ENCODE measurements at regions not wholly inside any gene's neighbourhood (a gene's known extent, or its start where the extent isn't known, plus 50 kb on each side); places are given as distances from the start of the nearest gene placed in this dataset.

DNA sequence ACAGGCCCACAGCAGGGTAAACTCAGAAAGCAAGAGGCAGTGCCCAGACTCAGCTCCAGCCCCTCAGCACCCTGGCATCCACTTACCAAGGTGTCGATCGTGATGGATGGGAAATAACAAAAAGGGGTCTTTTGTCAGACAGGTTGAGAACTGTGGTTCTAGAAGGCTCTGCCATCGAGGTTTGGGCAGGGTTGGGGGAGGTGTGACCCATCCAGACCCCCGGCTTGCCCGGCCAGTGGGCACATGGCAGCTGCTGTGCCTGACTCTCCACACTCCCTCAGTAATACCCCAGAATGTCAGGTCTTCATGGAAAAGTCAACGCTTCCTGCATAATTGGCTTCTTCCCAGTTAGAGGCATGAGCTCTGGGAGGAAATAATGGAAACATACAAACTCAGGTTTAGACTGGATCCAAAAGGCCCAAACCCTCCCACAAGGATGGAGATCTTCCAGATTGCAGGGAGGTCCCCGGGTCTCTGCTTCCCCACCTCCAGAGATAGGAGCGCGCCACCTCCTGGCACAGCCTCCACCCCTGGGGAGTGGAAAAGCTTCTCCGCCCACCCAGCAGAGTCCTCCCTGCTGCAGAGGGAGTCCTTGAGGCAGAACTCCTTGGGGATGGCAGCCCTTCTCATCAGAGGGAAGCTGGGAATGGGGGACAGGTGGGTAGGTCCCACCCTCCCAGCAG is 149.8 kb upstream of the IQSEC1 start:
- Histone ChIP-seq H3K27me3 (peaks cover 10% of the 10 kb centered on the region), H3K9me3 (replicated peaks) (no peaks in the 10 kb centered on the region), H3K4me3 (no peak overlapping the region), H3K36me3 (no peaks in the 10 kb centered on the region), H3K4me1 (no peaks in the 10 kb centered on the region), H3K27ac (no peak overlapping the region)
- DNase-seq: no peak

DNA sequence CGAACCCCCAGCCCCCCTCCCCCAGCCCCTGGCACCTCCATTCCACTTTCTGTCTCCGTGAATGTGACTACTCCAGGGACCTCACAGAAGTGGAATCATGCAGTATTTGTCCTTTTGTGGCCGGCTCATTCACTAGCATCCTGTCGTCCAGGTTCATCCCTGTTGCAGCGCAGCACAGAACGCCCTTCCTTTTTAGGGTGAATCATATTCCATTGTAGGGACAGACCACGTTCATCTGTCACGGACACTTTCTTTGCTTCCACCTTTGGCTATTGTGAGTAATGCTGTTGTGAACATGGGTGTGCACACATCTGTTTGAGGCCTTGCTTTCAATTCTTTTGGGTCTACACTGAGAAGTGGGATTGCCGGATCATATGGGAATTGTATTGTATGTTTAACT is 148.9 kb upstream of the IQSEC1 start:
- Histone ChIP-seq H3K36me3 (no peaks in the 10 kb centered on the region), H3K27ac (no peak overlapping the region), H3K9me3 (replicated peaks) (no peaks in the 10 kb centered on the region), H3K4me3 (no peak overlapping the region), H3K27me3 (peaks cover 14% of the 10 kb centered on the region), H3K4me1 (no peaks in the 10 kb centered on the region)
- no peak for DNase-seq

GRCh38 chr3:13221491-13222061 is 148.3 kb upstream of the IQSEC1 start:
- H3K4me1 ChIP-seq: no peaks in the 10 kb centered on the region
- DNase-seq: no peak
- no peaks in the 10 kb centered on the region for H3K9me3 ChIP-seq (replicated peaks)
- H3K36me3 ChIP-seq: no peaks in the 10 kb centered on the region
- H3K27ac ChIP-seq: no peak overlapping the region
- peaks cover 19% of the 10 kb centered on the region for H3K27me3 ChIP-seq
- no peak overlapping the region for H3K4me3 ChIP-seq

- no peak overlapping the region for H3K4me3 ChIP-seq
- no peak for DNase-seq
- H3K36me3 ChIP-seq: no peaks in the 10 kb centered on the region
- no peak overlapping the region for H3K27ac ChIP-seq
- H3K4me1 ChIP-seq: no peaks in the 10 kb centered on the region
- H3K9me3 ChIP-seq (replicated peaks): no peaks in the 10 kb centered on the region
- peaks cover 22% of the 10 kb centered on the region for H3K27me3 ChIP-seq
Measured at GRCh38 chr3:13220991-13221390, 147.8 kb upstream of the IQSEC1 start.

DNA sequence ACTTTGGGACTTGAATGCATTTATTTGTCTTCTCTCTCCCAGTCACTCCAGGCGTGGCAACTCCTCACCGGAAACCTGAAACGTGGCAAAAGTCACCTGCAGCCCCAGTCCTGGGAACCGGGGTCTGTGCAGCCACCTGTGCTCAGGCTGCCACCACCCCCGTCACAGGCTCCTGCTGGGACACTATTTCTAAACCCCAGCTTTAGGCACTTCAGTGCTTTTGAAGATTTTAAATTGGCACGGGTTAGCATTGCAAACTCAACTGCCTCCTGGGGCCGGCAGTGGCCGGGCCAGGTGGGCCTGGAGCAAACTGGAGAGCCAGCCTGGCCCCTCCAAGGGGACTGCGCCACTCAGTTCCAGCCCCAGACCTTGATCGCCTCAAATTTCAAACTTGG is 146.7 kb upstream of the IQSEC1 start:
- Histone ChIP-seq H3K27me3 (peaks cover 29% of the 10 kb centered on the region), H3K36me3 (no peaks in the 10 kb centered on the region), H3K27ac (no peak overlapping the region), H3K9me3 (replicated peaks) (no peaks in the 10 kb centered on the region), H3K4me3 (no peak overlapping the region), H3K4me1 (no peaks in the 10 kb centered on the region)
- DNase-seq: no peak

DNA sequence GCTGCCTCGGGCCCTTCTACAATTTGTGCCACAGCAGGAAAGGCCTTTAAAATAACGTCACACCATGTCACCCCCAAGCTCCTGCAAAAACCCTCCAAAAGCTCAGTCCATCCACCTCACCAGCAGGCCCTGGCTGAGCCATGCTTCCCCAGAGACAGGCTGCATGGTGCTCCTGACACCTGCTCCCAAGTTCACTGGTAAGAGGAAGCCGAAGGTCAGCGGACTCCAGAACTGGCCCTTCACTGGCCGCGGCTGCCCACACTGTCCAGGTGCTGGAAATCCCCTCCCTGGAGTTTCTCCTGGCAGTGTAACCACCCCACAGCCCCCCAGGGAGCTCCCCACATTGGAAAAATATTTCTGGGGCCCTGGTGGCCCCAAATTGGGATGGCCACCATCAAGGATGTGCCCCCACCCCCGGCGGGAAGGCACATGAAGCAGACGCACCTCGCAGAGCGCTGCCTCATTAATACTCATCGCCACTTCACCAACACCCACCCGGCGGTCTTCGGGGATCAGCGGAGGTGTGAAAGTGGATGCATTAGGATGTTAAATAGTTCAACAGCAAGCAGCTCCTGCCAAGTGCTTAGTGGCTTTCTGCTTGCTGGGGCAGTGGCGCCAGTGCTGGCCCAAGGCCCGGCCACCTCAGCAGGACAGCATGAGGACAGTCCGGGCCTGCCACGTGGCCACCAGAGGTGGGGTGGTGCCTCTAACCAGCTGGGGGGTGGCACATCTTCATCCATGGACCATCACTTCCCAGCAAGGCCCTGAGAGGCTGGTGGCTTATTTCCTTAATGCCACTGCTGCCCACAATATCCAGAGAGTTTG is 146.1 kb upstream of the IQSEC1 start:
- DNase-seq: no peak
- Histone ChIP-seq H3K27me3 (peaks cover 32% of the 10 kb centered on the region), H3K9me3 (replicated peaks) (no peaks in the 10 kb centered on the region), H3K36me3 (no peaks in the 10 kb centered on the region), H3K4me3 (no peak overlapping the region), H3K4me1 (no peaks in the 10 kb centered on the region), H3K27ac (no peak overlapping the region)

DNA sequence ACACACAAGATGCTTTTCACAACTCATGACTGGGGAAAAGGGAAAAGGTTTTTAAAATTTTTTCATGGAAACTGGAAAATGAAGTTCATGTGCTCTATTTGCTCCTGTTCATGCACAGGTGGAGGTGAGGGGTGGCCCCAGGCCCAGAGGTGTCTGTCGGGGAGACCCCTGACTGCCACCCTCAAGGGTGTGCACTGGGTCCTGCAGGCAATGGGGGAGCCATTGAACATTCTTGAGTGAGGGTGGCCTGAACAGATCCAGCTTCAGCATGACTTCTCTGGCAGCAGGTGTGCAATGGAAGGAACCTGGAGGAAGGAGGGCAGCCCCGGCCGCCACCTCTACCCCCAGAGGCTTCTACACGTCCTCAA is 145.3 kb upstream of the IQSEC1 start:
- Histone ChIP-seq H3K27ac (no peak overlapping the region), H3K9me3 (replicated peaks) (no peaks in the 10 kb centered on the region), H3K27me3 (peaks cover 39% of the 10 kb centered on the region), H3K4me1 (no peaks in the 10 kb centered on the region), H3K4me3 (no peak overlapping the region), H3K36me3 (no peaks in the 10 kb centered on the region)
- no peak for DNase-seq

DNA sequence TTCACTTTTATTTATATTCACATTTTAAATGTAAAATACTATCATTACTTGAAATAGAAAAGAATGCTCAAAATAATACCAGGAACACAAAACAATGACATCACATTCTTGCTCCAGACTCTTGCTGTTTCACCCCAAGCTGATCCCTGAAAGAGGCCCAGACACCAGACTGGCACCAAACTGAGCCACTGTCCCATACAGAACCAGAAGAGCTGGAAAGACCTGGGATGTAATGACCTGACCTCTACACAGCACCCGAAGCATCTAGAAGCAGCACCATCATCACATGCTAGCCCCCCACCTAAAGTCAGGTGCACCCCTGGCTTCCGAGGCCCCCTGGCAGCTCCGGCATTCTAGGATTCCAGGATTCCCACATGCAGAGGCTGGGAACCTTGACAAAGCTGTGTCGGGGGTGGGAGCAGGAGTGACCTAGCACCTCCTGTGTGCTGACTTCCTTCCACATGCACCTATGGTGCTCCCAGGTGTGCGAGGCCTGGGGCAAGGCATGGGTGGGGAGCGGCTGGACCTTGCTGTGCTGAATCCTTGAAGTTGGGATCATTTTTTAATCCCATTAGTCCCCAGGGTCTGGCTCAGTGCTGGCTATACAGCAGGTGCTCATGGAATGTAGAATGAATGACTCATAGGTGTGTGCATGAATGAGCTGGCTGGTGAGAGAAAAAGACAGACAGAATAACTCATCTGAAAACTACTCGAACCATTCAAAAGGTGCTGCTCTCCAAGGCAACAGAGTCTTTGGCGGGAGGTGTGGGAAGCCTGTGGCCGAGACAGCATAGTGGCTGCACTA is 144.7 kb upstream of the IQSEC1 start:
- Histone ChIP-seq H3K27me3 (peaks cover 41% of the 10 kb centered on the region), H3K4me1 (no peaks in the 10 kb centered on the region), H3K36me3 (no peaks in the 10 kb centered on the region), H3K27ac (no peak overlapping the region), H3K9me3 (replicated peaks) (no peaks in the 10 kb centered on the region), H3K4me3 (no peak overlapping the region)
- no peak for DNase-seq

- H3K9me3 ChIP-seq (replicated peaks): no peaks in the 10 kb centered on the region
- H3K27ac ChIP-seq: no peak overlapping the region
- no peaks in the 10 kb centered on the region for H3K36me3 ChIP-seq
- H3K27me3 ChIP-seq: peaks cover 41% of the 10 kb centered on the region
- H3K4me3 ChIP-seq: no peak overlapping the region
- no peak for DNase-seq
- H3K4me1 ChIP-seq: no peaks in the 10 kb centered on the region
Measured at GRCh38 chr3:13217253-13217652, 144.0 kb upstream of the IQSEC1 start.

DNA sequence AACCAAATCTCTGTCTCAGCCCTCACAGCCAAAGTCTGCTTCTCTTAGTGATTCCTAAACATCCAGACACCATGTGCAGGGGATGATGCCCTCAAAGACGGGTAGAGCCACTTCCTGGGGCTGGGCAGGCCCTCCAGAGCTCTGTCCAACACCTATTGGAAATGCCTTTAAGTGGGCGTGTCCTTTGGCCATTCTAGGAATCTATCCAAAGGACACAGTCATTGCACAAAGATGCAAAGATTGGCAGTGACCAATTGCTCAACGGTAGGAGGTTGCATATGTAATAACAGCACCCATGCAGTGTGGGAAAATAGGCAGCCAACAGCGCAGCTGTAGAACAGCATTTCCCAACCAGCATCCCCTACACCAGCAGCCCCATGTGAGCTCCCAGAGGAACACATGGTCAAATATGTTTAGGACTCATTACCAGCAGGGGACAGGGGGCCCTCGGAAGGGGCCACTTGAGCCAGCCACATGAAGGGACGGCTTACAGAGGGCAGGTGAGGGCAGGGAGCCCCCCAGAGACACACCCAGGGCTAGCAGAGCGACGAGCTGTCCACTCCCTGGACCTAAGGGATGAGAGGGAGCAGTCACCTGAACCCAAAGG is 142.8 kb upstream of the IQSEC1 start:
- no peaks in the 10 kb centered on the region for H3K9me3 ChIP-seq (replicated peaks)
- H3K27ac ChIP-seq: no peak overlapping the region
- H3K4me3 ChIP-seq: no peak overlapping the region
- H3K4me1 ChIP-seq: no peaks in the 10 kb centered on the region
- peaks cover 41% of the 10 kb centered on the region for H3K27me3 ChIP-seq
- no peak for DNase-seq
- H3K36me3 ChIP-seq: no peaks in the 10 kb centered on the region

GRCh38 chr3:13214847-13215472 is 141.7 kb upstream of the IQSEC1 start:
- Histone ChIP-seq H3K4me3 (no peak overlapping the region), H3K4me1 (no peaks in the 10 kb centered on the region), H3K27me3 (peaks cover 38% of the 10 kb centered on the region), H3K27ac (no peak overlapping the region), H3K36me3 (no peaks in the 10 kb centered on the region), H3K9me3 (replicated peaks) (no peaks in the 10 kb centered on the region)
- no peak for DNase-seq

DNA sequence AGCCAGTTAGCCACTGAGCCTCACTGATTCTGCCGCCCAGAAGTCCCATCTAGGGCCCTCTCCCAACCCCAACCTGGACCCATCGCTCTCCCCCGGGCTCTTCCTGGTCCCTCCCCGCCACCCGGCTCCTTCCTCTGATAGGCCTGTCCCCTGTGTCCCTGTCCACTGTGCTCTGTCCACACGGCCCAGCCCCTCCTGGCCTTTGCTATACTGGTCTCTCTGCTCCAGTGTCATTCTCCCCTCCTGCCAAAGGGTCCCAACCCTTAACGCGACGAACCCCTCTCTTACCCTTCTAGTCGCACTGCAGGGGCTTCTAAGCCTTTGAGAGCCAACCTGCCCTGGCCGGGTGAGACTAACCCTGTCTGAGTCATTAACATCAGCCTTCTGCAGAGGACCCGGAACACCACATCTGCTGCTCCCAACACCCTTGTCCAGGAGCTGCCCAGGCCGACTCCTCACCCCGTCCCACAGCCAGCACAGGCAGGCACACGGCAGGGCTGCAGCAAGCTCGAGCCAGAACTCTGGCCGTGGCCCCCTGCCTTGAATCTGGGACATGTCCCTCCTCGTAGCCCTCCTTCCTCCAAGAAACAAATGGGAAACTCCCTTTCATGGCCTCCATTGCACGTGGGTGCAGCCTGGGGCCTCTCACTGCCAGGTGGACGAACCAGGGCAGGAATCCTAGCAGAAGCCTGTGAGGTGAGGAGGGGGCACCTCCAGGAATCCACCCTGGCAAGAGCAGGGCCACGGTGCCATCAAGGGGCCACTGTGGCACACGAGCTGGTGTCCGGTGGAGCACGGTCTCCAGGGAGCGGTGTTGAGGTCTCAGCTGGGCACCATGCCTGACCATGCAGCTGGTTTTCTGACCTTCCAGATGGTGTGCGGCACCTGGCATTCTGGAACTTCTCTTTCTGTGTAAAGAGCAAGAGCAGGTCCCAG is 140.9 kb upstream of the IQSEC1 start:
- no peak for DNase-seq
- Histone ChIP-seq H3K4me3 (no peak overlapping the region), H3K27me3 (peaks cover 41% of the 10 kb centered on the region), H3K9me3 (replicated peaks) (no peaks in the 10 kb centered on the region), H3K36me3 (no peaks in the 10 kb centered on the region), H3K27ac (no peak overlapping the region), H3K4me1 (no peaks in the 10 kb centered on the region)

DNA sequence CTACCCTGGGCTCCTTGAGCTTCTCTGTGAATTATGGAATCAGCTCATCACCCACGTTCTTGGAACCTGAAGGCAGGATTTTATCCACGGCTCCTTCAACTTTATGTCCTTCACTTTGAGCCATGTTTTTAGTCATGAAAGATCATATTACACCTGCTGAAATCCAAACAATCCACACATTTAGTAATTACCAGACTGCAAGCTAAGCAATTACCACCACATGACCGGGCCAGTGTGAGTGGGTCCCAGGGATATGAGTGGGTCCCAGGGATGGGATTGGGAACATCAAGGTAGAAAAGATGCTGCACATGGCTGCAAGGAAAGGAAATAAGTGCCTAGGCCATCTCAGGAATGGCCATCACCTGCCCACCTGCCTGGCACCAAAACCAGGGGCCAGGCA is 140.3 kb upstream of the IQSEC1 start:
- H3K4me3 ChIP-seq: no peak overlapping the region
- peaks cover 46% of the 10 kb centered on the region for H3K27me3 ChIP-seq
- DNase-seq: no peak
- no peaks in the 10 kb centered on the region for H3K36me3 ChIP-seq
- no peak overlapping the region for H3K27ac ChIP-seq
- no peaks in the 10 kb centered on the region for H3K9me3 ChIP-seq (replicated peaks)
- no peaks in the 10 kb centered on the region for H3K4me1 ChIP-seq
